ENCODE measurements at regions not wholly inside any gene's neighbourhood (a gene's known extent, or its start where the extent isn't known, plus 50 kb on each side); places are given as distances from the start of the nearest gene placed in this dataset.

DNA sequence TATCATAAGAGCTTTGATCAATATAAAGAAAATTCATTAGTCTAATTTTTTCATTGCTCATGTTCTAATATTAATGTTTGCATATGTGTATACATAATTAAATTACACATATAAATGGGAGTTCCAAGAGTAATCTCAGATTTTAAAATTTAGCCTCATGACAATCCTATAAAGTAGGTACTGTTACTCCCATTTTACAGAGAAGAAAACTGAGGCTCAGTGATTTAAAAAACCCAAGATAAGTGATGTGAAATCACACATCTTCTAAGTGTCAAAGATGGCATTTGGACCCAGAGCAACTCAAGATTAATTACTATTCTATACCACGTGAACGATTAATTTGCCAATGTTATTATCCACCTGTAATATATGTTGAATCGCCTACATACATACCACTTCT is 122.3 kb downstream of the TM2D1 start:
- H3K27ac Mint-ChIP-seq, result no peak overlapping the region
- DNase-seq (no peak), ATAC-seq (no peak)

DNA sequence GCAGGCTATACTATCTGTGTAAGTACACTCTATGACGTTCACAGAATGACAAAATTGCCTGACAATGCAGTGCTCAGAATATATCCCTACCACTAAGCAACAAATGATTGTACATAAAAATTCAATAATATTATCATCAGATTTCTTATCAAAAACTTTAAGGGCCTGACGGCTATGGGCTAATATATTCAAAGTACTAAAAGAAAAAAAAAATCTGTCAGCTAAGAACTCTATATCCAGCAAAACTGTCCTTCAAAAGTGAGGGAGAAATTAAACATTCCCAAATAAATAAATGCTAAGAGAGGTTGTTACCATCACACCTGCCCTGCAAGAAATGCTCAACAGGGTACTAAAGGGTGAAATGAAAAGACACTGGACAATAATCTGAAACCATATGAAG is 127.3 kb downstream of the TM2D1 start:
- Mint-ChIP-seq H3K36me3 (ENCODE audit: low read depth) (peaks cover 2% of the 10 kb centered on the region), H3K27me3 (peaks cover 30% of the 10 kb centered on the region), H3K27ac (no peak overlapping the region), H3K4me3 (no peak overlapping the region), H3K4me1 (peaks cover 2% of the 10 kb centered on the region)
- H3K9me3 ChIP-seq (ENCODE audit: control insufficient read depth, low read length, poor library complexity, severe bottlenecking), result peaks cover 3% of the 10 kb centered on the region
- ATAC-seq (no peak), DNase-seq (no peak)

More for the DNA sequence above, 122.3 kb downstream of the TM2D1 start:
- no peak overlapping the region for H3K4me3 Mint-ChIP-seq
- H3K9me3 ChIP-seq (ENCODE audit: control insufficient read depth, low read length, poor library complexity, severe bottlenecking), result peaks cover 2% of the 10 kb centered on the region
- peaks cover 20% of the 10 kb centered on the region for H3K27me3 Mint-ChIP-seq
- no peaks in the 10 kb centered on the region for H3K4me1 Mint-ChIP-seq
- no peaks in the 10 kb centered on the region for H3K36me3 Mint-ChIP-seq (ENCODE audit: low read depth)

DNA sequence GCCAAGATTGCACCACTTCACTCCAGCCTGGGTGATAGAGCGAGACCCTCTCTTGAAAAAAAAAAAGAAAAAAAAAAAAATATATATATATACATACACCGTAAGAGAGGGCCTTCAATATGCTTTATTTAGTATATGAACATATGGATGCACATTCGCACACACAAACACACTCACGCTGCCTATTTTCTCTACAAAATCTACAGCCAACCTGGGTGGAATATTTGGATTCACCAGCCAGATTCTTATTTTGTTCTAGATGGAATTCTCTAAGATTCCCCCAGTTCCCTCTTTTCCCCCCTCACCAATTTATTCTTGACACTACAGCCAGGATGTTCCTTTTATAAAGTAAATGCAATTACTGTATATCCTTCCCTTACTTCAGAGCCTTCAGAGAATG is 131.6 kb downstream of the TM2D1 start:
- H3K9me3 ChIP-seq (ENCODE audit: control insufficient read depth, low read length, poor library complexity, severe bottlenecking), result peaks cover 3% of the 10 kb centered on the region
- H3K27me3 Mint-ChIP-seq, result peaks cover 40% of the 10 kb centered on the region
- DNase-seq (no peak), ATAC-seq (no peak)
- peaks cover 8% of the 10 kb centered on the region for H3K36me3 Mint-ChIP-seq (ENCODE audit: low read depth)
- peaks cover 8% of the 10 kb centered on the region for H3K4me1 Mint-ChIP-seq
- H3K27ac Mint-ChIP-seq, result no peak overlapping the region
- H3K4me3 Mint-ChIP-seq, result no peak overlapping the region

DNA sequence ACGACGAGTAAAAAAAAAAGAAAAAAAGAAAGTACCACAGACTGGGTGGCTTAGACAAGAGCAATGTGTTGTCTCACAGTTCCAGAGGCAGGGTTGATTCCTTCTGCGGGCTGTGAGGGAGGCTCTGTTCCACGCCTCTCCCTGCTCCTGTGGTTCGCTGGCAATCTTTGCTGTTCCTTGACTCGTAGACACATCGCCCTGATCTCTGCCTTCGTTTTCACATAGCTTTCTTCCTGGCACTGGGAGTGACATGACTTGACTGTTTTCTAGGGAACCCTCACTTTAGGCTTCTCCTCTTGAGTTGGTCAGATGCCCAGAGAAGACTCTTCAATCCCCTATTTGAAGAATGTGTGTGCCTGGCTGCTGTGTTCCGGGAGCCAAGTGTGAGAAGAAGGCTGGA is 133.6 kb downstream of the TM2D1 start:
- H3K36me3 Mint-ChIP-seq (ENCODE audit: low read depth), result peaks cover 8% of the 10 kb centered on the region
- no peak overlapping the region for H3K4me3 Mint-ChIP-seq
- H3K9me3 ChIP-seq (ENCODE audit: control insufficient read depth, low read length, poor library complexity, severe bottlenecking), result no peaks in the 10 kb centered on the region
- peaks cover 38% of the 10 kb centered on the region for H3K27me3 Mint-ChIP-seq
- H3K4me1 Mint-ChIP-seq, result peaks cover 8% of the 10 kb centered on the region
- ATAC-seq, result no peak
- DNase-seq, result no peak
- H3K27ac Mint-ChIP-seq, result no peak overlapping the region

DNA sequence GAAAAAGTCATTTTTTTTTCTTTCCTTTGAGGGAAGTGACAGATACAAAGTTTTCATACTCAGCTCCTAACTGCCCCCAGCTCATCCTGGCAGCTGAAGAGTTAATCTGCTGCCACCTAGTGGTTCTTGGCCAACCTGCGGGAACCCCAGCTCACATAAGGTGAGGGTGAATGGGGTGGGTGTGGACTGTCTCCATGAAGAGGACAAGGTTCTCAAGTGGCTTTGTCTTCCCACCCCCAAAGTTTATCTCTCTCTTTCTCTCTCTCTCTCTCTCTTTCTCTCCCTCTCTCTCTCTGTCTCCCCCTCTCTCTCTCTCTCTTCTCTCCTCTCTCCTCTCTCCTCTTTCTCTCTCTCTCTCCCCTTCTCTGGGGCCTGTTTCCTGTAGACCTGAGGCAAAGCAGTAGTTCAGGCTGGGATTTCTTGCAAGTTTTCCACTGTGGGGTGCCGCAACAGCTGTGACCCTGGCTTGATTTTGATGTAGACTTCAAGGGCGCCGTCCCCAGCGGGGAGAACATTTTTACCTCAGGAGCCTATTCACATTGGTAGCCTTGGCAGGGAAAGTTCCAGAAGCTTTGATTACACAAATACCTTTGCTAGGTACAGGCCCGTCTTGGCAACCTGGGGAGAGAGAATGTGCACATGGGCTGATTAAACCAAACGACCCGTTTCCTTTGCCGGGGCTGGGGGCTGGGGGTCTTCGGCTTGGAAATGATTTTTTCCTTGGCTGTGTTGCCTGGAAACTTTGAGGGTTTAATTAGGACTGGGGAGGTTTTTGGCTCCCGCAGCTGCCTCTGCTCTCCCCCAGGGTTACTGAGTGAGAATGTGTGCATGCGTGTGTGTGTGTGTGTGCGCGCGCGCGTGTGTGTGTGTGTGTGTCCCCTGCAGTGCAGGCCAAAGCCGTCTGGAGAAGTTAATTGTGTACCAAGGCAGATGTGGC is 135.9 kb downstream of the TM2D1 start:
- DNase-seq, result peak in 2 of 3 donors; percentile 10 to 24
- H3K9me3 ChIP-seq (ENCODE audit: control insufficient read depth, low read length, poor library complexity, severe bottlenecking), result no peaks in the 10 kb centered on the region
- peak; percentile 79 for ATAC-seq
- H3K27ac Mint-ChIP-seq, result no peak overlapping the region
- H3K4me1 Mint-ChIP-seq, result peaks cover 8% of the 10 kb centered on the region
- H3K4me3 Mint-ChIP-seq, result no peak overlapping the region
- peaks cover 39% of the 10 kb centered on the region for H3K27me3 Mint-ChIP-seq
- H3K36me3 Mint-ChIP-seq (ENCODE audit: low read depth), result peaks cover 8% of the 10 kb centered on the region

DNA sequence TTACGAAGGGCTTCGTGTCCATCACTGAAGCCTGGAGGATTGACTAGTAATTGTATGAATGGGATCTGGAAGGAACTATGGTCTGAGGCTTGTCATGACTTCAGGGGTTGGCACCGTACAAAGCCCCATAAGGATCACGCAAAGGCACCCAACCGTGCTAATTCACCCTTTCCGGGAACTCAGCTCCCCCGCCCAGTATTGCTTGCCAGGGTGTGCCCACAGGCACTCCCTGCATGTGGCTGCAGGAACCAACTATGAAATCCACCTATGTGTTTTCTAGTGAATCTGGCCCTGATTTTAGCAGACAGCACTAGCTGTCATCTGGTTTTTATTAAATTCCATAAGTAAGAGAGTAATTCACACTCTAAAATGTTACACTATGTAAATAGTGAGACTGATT is 139.2 kb downstream of the TM2D1 start:
- H3K9me3 ChIP-seq (ENCODE audit: control insufficient read depth, low read length, poor library complexity, severe bottlenecking), result no peaks in the 10 kb centered on the region
- DNase-seq, result no peak
- no peak overlapping the region for H3K4me3 Mint-ChIP-seq
- ATAC-seq, result no peak
- peaks cover 32% of the 10 kb centered on the region for H3K27me3 Mint-ChIP-seq
- H3K27ac Mint-ChIP-seq, result no peak overlapping the region
- peaks cover under 1% of the 10 kb centered on the region for H3K36me3 Mint-ChIP-seq (ENCODE audit: low read depth)
- H3K4me1 Mint-ChIP-seq, result peaks cover 3% of the 10 kb centered on the region

DNA sequence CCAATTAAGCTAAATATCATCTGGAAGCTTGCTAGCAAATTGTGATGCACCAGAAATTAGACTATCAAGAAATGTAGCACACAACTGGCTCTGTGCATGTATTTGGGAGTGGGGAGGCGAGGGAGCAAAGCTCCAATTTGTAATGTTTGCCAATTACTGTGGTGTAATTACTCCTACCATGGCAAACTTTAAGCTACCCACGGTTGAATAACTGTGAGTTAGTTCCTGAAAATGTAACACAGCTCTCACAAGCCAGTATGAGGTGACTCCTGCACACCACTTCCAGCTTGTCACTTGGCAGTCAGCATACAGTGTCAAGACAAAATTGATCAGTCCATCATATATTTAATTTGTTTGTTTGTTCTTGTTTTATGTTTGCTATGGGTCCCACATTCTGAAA is 141.2 kb downstream of the TM2D1 start:
- Mint-ChIP-seq H3K27ac (no peak overlapping the region), H3K27me3 (peaks cover 45% of the 10 kb centered on the region), H3K4me3 (no peak overlapping the region), H3K36me3 (ENCODE audit: low read depth) (no peaks in the 10 kb centered on the region), H3K4me1 (no peaks in the 10 kb centered on the region)
- DNase-seq (no peak), ATAC-seq (no peak)
- no peaks in the 10 kb centered on the region for H3K9me3 ChIP-seq (ENCODE audit: control insufficient read depth, low read length, poor library complexity, severe bottlenecking)

DNA sequence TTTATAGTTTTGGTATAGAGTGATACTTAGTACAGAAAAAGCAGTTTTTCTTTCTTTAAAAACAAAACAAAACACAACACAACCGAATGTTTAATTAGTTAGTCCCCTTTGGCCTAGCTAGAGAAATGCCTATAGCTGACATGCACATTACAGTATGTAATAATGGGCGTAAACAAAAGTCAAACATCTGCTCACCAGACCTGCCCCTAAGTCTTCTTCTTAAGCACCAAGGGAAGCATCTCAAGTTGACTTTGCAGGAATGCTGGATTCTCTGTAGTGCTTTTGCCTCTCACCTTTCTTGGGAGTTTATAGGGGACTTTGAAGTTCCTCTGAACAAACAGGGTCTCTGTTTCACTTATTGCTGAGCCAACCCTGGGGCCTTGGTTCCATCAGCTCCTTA is 143.7 kb downstream of the TM2D1 start:
- ATAC-seq (no peak), DNase-seq (no peak)
- Mint-ChIP-seq H3K27me3 (peaks cover 48% of the 10 kb centered on the region), H3K4me3 (no peak overlapping the region), H3K4me1 (no peaks in the 10 kb centered on the region), H3K36me3 (ENCODE audit: low read depth) (no peaks in the 10 kb centered on the region), H3K27ac (no peak overlapping the region)
- no peaks in the 10 kb centered on the region for H3K9me3 ChIP-seq (ENCODE audit: control insufficient read depth, low read length, poor library complexity, severe bottlenecking)

DNA sequence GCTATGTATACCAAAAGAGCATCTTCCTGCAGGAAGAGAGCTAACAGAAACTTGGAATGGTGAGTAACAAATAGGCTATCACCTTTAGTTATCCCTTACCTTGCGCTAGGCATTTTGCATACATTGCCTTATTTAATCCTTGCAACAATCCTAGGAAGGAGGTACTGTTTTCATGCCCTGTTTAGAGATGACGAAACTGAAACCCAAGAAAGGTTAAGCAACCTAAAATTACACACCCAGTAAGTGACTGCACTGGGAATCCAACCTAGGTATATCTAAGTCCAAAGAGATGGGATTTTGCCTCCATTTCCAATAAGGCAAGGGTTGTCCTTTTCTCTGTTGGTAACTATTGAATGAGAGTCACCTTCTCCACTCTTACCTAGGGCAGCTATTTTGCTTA is 144.5 kb downstream of the TM2D1 start:
- no peaks in the 10 kb centered on the region for H3K36me3 Mint-ChIP-seq (ENCODE audit: low read depth)
- ATAC-seq (no peak), DNase-seq (no peak)
- H3K9me3 ChIP-seq (ENCODE audit: control insufficient read depth, low read length, poor library complexity, severe bottlenecking), result no peaks in the 10 kb centered on the region
- H3K27ac Mint-ChIP-seq, result no peak overlapping the region
- no peak overlapping the region for H3K4me3 Mint-ChIP-seq
- H3K27me3 Mint-ChIP-seq, result peaks cover 43% of the 10 kb centered on the region
- H3K4me1 Mint-ChIP-seq, result no peaks in the 10 kb centered on the region

DNA sequence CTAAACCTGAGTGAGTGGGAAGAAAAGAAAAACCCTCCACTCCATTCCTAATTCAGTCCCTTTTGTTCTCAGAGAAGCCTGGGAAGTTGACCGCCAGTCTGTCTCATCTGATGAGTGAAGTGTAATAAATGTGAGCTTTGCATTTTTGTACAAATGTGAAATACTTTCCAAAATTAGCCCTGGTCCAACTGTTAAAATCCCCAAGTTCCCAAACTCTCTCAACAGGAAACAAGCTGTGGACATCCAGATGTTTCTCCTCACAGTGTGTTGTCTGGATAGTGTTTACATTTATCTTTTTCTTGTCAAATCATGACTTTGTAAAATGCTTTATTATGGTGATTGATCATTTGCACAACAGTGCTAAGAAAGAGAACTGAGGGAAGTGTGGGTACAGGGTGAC is 145.1 kb downstream of the TM2D1 start:
- DNase-seq, result no peak
- Mint-ChIP-seq H3K27me3 (peaks cover 40% of the 10 kb centered on the region), H3K4me3 (no peak overlapping the region), H3K27ac (no peak overlapping the region), H3K36me3 (ENCODE audit: low read depth) (no peaks in the 10 kb centered on the region), H3K4me1 (no peaks in the 10 kb centered on the region)
- no peaks in the 10 kb centered on the region for H3K9me3 ChIP-seq (ENCODE audit: control insufficient read depth, low read length, poor library complexity, severe bottlenecking)
- no peak for ATAC-seq

DNA sequence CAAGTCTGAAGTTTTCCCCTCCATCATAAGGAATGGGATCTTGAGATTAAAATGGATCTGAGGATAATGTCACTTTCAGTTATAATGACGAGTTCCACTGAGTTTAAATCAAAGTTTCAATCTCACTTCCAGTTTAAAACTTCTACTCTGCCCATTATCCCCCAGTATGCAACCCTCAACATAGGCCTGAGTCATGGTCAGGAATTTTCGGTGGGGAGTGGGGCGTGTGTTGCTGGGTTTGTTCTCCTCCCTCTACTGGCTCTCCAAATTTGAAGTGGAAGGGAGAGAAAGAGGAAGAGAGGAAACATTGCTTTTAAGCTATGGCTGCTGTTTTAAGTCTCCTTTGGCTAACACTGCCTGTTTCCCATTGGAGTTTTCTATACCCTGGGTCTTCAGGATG is 152.9 kb downstream of the TM2D1 start:
- DNase-seq (no peak), ATAC-seq (no peak)
- no peaks in the 10 kb centered on the region for H3K27me3 Mint-ChIP-seq
- H3K4me3 Mint-ChIP-seq, result no peak overlapping the region
- no peaks in the 10 kb centered on the region for H3K9me3 ChIP-seq (ENCODE audit: control insufficient read depth, low read length, poor library complexity, severe bottlenecking)
- H3K36me3 Mint-ChIP-seq (ENCODE audit: low read depth), result no peaks in the 10 kb centered on the region
- H3K4me1 Mint-ChIP-seq, result no peaks in the 10 kb centered on the region
- H3K27ac Mint-ChIP-seq, result no peak overlapping the region

DNA sequence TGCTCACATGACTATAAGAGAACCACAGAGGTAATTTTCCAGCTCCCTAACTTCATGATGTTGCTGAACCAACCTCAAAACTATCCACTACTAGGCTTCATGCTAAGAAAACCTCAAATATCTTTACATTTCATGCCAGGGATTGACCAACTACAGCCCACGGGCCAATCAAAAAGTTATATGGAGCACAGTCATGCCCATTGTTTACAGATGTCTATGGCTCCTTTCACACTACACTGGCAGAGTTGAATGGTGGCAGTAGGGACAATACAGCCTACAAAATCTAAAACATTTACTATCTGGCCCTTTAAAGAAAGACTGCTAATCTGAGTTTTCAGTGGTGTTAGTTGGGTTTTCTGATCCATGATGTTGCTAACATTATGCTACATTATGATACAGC is 154.8 kb downstream of the TM2D1 start:
- ATAC-seq (no peak), DNase-seq (no peak)
- no peaks in the 10 kb centered on the region for H3K9me3 ChIP-seq (ENCODE audit: control insufficient read depth, low read length, poor library complexity, severe bottlenecking)
- no peak overlapping the region for H3K27ac Mint-ChIP-seq
- H3K4me3 Mint-ChIP-seq, result no peak overlapping the region
- H3K36me3 Mint-ChIP-seq (ENCODE audit: low read depth), result no peaks in the 10 kb centered on the region
- H3K4me1 Mint-ChIP-seq, result no peaks in the 10 kb centered on the region
- H3K27me3 Mint-ChIP-seq, result no peaks in the 10 kb centered on the region

DNA sequence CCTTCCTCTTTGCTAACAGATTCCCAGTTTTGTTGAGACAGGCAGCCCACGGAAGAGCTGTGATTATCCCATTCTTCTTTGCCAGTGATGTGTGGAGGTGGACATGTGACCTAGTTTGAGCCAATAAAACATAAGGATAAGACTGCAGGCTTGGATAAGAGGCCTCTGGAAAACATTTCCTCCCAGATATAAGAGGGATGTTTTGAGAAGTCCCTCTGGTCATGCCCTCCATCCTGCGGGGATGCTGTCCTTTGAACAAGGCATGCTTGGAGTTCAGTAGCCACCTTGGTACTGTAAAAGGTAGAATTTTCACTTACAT is 155.7 kb downstream of the TM2D1 start:
- DNase-seq (no peak), ATAC-seq (no peak)
- Mint-ChIP-seq H3K27ac (no peak overlapping the region), H3K36me3 (ENCODE audit: low read depth) (no peaks in the 10 kb centered on the region), H3K27me3 (no peaks in the 10 kb centered on the region), H3K4me1 (no peaks in the 10 kb centered on the region), H3K4me3 (no peak overlapping the region)
- no peaks in the 10 kb centered on the region for H3K9me3 ChIP-seq (ENCODE audit: control insufficient read depth, low read length, poor library complexity, severe bottlenecking)

All from T-helper 17 cell (primary cell).